Sciatic nerve (tissue), 2 donors: ENCODE measurements at regions not wholly inside any gene's neighbourhood (a gene's known extent, or its start where the extent isn't known, plus 50 kb on each side); places are given as distances from the start of the nearest gene placed in this dataset.
"Not testable (repeated sequence)": the region's sequence is repeated elsewhere in the genome, so short reads cannot be mapped to it uniquely, and the experiment has no call there.

Experiments
- ATAC-seq: fragments of 200-7000 bp; cut with Tn5 transposase; one replicate; pipeline ENCODE4 v1.9.1; 2020; ENCODE audit warnings: mild to moderate bottlenecking, moderate library complexity
- DNase-seq: peaks from one replicate; pipeline ENCODE4 v3.0.0-alpha.2; 2020; ENCODE audit warnings: low spot score
- intact Hi-C: fragments of 100-400 bp; cut with DNase I; formaldehyde crosslinking; loops from one replicate; pipeline ENCODE4 v1.14.2; 2022
- donor health status: DM: no; HTN: no; CAD: no.
- donor health status: DM: no; HTN: no; CAD: no.

DNA sequence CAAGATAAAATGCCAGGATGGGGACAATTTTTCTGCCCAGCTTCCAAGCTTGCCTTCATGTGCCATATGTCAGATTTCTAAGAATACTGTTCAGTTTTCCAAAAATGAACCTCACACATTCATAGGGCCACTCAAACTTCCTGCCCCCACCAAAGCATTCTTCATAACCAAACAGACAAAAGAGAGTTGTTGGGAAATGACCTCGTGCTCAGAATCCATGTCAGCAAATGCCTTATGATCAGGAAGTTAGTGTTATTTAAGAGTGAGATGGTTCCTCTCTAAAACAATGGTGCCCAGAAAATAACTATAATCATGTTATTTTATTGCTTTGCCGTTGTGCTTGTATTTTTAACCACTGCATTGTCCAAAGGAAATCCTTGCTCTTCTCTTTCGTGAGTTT is 208.2 kb downstream of the ZNF608 start:
- ATAC-seq (no peak), DNase-seq (no peak)
- intact Hi-C loops = loop anchor here (5.0 kb wide), 1 partner anchor 111 kb away; no protein-coding TSS in a partner anchor

DNA sequence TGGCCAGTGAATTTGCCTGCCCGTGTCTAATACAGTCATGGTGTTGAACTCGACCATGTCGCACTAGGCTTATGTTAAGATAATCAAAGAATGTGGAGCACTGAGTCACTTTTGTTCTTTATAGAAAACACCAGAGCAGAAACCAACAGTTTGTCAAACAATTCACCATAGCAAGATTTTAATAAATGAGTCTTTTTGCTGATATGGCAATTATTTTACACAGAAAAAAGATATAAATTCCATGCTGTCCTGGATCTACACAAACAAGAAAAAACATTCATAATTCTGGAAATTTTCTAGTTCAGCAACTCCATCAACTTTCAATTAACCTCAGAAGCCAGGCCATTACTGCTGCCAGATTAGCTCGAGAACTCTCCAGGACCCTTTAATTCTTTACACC is 208.9 kb downstream of the ZNF608 start:
- DNase-seq (no peak), ATAC-seq (no peak)
- intact Hi-C loops = loop anchor here (5.0 kb wide), 1 partner anchor 110 kb away; no protein-coding TSS in a partner anchor

DNA sequence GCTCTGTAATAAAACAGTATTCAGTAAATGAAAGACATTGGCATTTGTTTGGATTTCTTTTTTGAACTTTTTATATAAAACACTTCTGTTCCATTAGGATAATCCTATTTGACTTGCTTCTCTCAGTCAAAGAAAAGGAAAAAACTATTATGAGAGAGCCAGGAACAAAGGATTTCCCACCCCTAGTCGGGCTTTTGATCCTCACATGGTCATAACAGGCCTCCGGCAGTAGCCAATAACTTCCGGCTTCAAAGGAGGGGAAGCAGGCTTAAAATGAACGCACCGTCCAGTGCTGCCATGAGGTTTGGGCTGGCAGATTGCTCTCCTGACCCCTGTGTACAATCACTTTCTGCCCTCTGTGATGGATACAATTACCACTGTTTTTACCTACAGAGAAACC is 209.3 kb downstream of the ZNF608 start:
- no peak for ATAC-seq

DNA sequence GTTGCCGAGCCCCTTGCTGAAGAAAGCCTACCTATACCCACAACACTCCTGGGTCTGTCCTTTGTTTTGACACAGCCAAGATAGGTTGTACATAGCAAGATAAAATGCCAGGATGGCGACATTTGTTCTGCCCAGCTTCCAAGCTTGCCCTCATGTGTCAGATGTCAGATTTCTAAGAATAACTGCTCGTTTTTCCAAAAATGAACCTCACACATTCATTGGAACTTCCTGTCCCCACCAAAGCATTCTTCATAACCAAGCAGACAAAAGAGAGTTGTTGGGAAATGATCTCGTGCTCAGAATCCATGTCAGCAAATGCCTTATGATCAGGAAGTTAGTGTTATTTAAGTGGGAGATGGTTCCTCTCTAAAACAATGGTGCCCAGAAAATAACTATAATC is 210.1 kb downstream of the ZNF608 start:
- intact Hi-C loops = loop anchor here (5.0 kb wide), 1 partner anchor 109 kb away; no protein-coding TSS in a partner anchor
- DNase-seq (no peak), ATAC-seq (no peak)

More for the DNA sequence above, 209.3 kb downstream of the ZNF608 start:
- intact Hi-C loops = loop anchor here (5.0 kb wide), 1 partner anchor 110 kb away; no protein-coding TSS in a partner anchor
- DNase-seq = no peak

DNA sequence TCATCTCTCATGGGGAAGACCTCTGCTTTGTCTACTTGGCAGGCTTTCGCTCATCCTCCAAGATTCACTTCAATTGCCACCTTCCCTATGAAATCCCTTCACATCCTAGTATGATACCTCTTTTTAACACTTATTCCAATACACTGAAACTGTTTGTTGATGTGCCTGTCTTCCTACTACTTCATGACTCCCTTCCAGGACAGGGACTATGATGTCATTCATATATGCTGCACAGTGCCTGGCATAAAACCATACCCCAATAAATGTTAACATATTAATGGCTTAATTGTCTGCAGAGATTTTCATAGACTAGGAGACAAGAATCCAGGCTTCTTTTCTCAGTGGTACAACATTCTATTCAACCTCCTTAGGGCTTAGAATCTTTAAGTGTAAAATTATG is 215.5 kb downstream of the ZNF608 start:
- ATAC-seq = no peak
- intact Hi-C loops = no loop called here
- no peak for DNase-seq

DNA sequence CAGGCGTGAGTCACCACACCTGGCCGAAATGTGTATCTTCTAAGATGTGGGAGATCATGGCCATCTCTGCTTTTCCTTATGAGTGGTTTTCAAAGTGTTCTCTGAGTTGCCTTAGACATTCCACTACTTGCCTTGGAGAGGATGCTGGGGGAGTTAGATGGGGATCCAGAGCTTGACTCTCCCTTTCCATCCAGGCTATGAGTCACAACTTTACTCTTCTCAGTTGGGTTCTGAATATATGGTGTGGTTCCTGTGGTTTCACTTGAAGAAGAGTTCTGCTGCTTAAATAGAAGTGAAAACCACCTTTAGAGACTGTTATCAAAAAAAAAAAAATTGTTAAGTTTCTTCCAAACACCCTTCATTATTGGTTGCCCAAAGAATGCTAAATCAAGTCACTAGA is 217.6 kb downstream of the ZNF608 start:
- ATAC-seq (no peak), DNase-seq (no peak)
- intact Hi-C loops = no loop called here

DNA sequence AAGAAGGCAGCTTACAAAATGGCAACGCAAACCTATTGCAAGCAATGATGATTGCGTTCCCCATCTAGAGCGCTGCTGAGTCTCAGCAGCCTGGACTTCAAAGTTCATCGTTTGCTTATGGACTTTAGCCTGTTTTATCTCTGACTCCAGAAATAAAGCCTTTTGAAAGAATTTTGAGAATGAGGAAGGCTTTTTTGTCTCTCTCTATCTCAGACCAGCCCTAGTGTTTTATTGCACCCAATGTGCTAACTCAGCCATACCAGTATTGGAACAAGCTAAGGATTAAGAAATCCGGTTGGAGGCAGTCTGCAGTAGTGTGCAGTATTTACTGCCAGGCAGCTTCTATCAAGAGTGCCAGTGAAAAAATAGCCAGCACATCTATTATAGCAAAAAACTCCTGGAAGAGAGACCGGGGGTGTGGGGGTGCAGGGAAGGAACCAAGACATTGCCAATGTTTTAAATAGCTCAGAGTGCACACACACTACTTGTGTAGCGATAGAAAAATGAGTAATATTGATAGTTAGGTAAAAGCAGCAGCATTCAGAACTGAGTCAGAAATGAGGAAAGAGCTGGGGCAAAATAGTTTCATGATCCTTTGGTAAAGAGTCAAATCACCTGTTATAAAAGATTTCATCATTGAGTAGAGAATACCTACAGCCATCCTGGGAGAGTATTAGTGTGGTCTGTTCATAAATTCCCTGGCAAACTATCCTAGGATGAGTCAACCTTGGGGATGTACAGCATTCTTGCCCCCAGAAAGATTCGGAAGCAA is 219.0 kb downstream of the ZNF608 start:
- DNase-seq = no peak
- intact Hi-C loops = no loop called here
- peak; percentile 53 for ATAC-seq

DNA sequence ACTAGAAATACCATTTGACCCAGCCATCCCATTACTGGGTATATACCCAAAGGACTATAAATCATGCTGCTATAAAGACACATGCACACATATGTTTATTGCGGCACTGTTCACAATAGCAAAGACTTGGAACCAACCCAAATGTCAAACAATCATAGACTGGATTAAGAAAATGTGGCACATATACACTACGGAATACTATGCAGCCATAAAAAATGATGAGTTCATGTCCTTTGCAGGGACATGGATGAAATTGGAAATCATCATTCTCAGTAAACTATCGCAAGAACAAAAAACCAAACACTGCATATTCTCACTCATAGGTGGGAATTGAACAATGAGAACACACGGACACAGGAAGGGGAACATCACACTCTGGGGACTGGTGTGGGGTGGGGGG is 220.4 kb downstream of the ZNF608 start:
- ATAC-seq, DNase-seq, intact Hi-C loops: not testable (repeated sequence)

DNA sequence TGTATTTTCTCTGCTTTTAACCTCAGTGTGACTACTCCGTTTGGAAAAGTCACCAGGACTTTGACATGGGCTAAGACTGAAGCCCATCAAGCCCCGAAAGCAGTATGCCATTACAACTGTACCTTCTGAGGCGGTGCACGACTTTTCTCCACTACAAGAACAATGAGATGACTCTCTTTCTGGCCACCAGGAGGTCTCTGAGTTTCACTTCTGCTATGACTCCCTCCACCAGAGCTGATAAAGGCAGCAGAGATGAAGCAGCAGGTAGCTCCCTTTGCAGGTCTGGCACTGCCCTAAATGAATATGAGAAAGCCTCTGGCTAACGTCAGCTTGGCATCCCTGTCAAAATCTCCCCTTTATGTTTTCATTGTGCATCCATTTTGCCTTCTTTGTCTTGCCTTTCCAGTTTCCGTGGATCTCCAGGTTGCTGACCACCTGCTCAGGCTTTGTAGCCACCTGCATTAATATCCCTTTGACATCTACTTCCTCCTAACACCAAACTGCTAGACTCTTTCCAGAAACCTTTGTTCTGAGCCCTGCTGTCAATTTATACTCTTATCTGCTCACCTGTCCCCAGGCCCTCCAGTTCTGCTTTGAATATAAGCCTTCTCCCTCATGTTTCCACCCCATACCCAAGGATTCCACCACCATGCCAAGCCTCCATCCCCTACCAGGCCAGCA is 221.7 kb downstream of the ZNF608 start:
- intact Hi-C loops = no loop called here
- DNase-seq = no peak

DNA sequence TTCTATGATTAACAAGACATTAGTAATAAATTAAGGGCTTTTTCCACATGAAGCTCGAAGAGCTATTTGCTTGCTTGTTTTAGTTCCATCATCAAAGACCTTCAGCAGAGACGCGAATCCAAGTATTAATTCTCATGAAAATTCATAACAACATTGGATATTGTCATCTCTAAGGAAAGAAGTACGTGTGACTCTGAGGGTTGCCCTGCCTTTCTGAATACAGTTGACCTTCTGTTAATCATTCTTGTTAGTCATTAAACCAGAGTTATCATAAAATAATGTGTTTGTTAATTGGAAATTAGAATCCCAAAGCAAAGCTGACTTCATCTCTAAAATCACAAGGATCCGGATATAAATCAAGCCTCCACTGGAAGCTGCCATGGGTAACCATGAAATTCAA is 222.5 kb downstream of the ZNF608 start:
- ATAC-seq = no peak
- DNase-seq = no peak
- intact Hi-C loops = no loop called here

More for the DNA sequence above, 221.7 kb downstream of the ZNF608 start:
- no peak for ATAC-seq

DNA sequence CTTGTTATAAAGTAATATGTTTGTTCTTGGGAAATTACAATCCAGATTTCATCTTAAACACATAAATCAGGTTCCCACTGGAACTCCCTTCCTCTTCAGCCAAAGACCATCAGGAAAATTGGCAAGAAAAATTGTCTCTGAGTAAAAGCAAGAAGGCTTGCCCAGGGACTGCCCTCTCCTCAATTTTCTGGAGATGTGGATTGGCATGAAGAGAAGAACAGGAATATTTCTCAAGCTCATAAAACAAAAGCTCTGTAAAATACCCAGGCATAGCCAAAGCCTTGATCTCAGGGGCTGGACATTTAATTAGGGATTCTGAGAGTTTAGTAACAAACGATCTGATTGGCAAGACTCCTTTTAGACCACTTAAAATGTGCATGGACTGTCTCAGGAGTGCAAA is 223.4 kb downstream of the ZNF608 start:
- DNase-seq (no peak), ATAC-seq (no peak)
- intact Hi-C loops = no loop called here

DNA sequence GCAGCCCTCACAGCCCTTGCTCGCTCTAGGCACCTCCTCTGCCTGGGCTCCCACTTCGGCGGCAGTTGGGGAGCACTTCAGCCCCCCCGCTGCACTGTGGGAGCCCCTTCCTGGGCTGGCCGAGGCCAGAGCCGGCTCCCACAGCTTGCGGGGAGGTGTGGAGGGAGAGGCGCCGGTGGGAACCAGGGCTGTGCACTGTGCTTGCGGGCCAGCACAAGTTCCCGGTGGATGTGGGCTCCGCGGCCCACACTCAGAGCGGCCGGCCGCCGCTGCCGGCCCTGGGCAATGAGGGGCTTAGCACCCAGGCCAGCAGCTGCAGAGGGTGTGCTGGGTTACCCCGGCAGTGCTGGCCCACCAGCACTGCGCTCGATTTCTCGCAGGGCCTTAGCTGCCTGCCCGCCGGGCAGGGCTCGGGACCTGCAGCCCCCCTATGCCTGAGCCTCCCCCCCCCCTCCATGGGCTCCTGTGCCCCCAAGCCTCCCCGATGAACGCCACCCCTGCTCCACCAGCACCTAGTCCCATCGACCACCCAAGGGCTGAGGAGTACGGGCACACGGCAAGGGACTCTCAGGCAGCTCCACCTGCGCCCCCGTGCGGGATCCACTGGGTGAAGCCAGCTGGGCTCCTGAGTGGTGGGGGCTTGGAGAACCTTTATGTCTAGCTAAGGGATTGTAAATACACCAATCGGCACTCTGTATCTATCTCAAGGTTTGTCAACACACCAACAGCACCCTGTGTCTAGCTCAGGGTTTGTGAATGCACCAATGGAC is 224.8 kb downstream of the ZNF608 start:
- no peak for DNase-seq
- ATAC-seq = no peak
- intact Hi-C loops = no loop called here

DNA sequence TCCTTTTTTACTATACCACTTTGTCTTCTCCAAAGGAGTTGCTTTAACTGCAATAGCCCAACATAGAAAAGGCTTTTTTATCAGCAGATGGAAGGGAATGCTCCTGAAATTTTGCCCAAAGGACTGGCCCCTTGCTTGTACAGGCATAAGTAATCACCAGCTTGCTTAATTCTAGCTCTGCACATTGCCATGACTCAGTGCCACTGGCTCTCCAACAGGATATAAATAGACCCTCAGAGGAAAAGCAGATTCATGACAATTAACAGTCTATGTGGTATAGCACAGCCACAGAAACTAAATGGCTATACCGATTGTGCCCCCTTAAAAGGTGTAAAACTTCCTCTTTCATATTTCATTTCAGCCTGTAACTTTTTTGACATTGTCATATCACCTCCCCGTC is 227.0 kb downstream of the ZNF608 start:
- DNase-seq = no peak
- intact Hi-C loops = no loop called here
- ATAC-seq = no peak

DNA sequence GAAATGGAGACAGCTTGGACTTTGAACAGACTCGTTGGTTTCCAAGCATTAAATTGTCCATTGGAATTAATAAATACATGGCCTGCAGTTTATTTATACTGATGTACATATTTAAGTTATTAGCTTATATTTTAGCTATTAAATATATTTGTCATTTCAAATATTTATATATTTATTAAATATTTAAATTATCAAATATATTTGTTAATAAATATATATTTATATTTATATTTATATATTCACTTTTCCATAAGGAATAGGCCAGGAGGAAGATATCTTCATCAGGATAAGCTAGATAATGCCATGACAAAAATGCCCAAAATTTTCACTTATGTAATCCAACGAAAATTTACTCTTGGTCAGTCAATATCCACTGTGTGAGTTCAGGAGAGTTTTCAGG is 229.9 kb downstream of the ZNF608 start:
- intact Hi-C loops = no loop called here
- ATAC-seq = no peak

DNA sequence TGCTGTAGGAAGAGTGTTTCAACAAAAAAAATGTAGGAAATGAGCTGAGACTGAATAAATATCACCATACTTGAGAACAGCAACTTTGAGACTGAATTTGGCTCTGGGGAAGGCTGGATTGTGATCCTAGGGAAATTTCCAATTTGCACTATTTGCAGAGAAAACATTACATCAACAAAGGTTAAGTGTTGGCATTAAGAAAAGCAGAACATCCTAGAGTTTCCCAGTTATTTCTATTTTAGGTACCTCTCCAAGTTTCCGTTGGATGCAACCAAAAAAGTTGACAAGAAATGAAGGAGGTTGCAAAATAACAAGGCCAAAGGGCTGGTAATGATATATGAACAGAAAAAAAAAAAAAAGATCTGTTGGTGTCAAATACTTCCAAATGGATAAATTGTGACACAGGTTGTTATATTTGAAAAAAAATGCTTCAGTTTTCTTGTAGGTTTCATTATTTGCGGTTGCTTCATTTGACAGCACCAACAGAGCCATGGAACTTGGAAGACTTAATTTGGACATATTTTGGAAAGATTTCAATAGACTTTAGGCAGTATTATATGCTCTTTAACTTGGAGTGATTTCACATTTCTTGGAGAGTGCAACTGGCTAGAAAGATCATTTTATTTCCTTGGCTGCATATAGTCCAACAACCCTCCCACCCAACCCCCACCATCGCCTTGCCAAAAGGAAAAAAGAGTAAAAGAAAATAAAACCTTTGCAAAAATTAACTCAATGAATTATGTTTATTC is 230.8 kb downstream of the ZNF608 start:
- ATAC-seq (peak; percentile 74), DNase-seq (no peak)
- intact Hi-C loops = no loop called here

More for the DNA sequence above, 229.9 kb downstream of the ZNF608 start:
- DNase-seq = no peak

DNA sequence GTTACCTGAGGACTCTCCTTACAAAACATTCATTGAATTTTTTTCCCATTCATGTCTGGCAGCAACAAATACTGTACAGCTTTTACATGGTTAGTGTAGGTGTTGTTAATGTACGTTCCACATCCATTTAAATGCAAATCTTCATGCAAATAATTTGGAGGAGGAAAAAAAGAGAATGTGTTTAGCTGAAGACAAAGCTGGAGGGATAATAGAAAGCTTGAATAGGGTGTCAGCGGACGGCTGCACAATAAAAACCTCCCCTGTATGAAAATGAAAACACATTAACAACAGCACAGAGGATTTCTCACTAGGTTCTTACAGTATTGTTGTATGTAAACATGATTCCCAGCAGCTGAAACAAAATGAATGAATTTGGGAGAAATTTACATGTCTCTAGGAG is 231.5 kb downstream of the ZNF608 start:
- DNase-seq (no peak), ATAC-seq (no peak)
- intact Hi-C loops = no loop called here

DNA sequence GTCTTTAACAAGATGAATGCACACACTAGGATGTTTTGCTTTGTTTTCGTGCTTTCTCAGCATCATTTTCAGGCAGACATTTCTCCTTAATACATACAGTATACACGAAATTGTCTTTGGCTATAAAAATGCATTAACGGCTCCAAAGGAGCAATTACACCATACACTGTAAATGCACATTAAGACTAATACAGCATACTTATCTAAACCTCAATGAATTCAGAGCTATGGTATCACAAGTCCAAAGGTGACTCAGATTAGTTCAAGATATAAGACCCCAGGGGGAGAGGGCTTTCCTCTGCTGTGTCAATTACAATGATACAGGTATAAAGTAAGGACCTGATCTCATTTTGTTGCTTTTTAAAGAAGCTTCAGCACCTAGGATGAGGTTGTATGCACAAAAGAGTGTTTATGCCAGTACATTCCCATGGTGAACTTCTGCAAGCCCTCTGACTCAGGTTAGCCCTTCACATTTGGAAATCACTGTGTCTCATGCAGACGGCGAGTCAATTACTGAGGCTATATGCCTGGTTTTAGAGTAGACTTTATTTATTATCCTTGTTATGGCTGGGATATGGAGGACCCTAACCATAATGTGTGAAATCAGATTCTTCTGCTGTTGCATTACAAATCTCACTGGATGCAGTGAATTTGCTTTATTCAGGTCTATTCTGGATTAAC is 233.3 kb downstream of the ZNF608 start:
- DNase-seq = no peak
- ATAC-seq = no peak
- intact Hi-C loops = no loop called here

DNA sequence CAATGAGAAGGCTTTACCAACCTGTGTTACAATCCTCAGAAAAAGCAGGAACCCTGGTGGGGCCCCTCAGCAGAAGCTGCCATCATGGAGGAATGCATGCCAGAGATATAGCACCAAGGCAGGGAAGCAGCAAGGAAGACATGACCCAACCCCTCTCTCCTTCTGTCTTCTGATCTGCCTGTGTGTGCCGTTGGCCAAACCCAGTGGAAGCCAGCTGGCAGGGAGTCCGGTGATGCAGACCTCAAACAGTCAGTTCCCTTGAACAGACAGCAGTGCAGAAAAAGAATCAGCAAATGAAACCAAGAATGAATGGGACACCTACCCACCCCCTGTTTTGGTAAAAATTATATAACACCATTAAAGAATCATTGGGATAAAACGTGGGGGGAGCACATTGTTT is 234.2 kb downstream of the ZNF608 start:
- DNase-seq (no peak), ATAC-seq (no peak)
- intact Hi-C loops = no loop called here

DNA sequence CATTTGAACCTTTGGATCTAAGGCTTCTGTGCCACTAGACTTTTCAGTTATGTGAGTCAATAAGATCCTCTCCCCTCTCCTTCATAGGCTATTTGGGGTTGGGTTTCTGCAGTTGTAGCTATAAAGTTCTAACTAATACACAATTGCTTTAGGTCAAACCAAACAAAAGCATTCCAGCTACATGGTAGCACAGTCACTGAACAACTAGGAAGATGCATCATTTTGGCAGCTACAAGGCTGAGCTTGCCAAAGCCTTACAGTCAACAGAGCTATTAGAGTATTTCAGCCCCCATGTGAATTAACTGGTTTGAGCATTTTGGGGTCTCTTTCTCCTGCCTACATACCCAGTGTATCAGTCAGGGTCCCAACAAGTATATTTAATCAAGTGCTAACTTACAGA is 234.6 kb downstream of the ZNF608 start:
- ATAC-seq (no peak), DNase-seq (no peak)
- intact Hi-C loops = no loop called here
